GM21390 (cell line): ENCODE measurements at regions not wholly inside any gene's neighbourhood (a gene's known extent, or its start where the extent isn't known, plus 50 kb on each side); places are given as distances from the start of the nearest gene placed in this dataset.
"Not testable (repeated sequence)": the region's sequence is repeated elsewhere in the genome, so short reads cannot be mapped to it uniquely, and the experiment has no call there.

Experiments used
- ATAC-seq: cut with Tn5 transposase; IDR thresholded peaks from one replicate; pipeline ENCODE4 v1.9.1; 2021; ENCODE audit not compliant: unreplicated experiment

DNA sequence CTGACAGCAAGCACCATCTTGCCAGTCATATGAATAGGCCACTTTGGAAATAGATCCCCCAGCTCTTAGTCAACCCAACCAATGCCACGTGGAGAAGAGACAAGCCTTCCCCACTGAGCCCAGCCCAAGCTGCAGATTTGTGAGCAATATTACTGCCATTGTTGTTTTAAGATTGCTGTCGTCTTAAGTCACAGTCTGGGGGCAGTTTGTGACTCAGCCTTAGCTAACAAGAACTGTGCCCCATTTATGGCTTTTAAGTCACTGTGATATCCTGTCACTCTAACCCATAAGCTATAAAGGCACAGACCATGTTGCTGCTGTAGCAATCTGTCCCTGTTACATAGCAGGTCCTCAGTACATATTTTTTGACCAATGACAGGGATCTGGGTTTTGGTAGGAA lies 464.2 kb downstream of the MED13L start:
- no peak for ATAC-seq

DNA sequence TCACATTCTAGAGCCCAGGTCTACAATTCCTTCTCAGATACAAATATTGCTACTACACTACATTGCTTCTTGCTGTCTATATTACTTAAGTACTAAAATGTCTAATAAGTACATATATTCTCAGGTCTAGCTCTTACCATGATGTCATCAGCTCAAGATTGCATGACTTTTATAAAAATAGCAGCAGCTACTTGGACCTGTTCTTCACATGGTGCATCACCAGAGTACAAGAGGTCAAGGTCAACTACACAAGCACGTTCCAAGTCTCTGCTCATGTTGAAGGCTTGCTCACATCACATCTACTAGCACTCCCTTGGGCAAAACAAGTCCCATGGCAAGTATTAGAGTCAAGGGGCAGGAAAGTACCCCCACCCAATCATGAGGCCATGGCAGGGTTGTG lies 465.6 kb downstream of the MED13L start:
- no peak for ATAC-seq

DNA sequence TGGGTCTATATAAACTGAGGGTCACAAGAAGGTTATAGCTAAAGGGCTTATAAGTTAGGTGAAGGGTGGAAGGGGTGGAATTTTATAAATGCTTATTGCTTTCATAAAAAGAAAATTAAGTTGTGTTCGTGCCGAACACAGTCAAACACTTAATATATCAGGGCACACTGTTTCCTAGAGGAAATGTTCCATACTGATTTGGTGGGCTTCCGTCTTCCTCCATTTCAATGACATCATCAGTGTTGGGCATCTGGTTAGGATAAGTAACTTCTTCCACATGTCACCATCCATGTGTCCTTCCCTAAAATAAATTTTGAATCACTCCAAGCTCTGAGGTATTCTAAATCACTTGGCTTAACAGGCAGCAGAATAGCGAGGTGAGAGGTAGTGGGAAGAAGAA lies 466.4 kb downstream of the MED13L start:
- no peak for ATAC-seq

DNA sequence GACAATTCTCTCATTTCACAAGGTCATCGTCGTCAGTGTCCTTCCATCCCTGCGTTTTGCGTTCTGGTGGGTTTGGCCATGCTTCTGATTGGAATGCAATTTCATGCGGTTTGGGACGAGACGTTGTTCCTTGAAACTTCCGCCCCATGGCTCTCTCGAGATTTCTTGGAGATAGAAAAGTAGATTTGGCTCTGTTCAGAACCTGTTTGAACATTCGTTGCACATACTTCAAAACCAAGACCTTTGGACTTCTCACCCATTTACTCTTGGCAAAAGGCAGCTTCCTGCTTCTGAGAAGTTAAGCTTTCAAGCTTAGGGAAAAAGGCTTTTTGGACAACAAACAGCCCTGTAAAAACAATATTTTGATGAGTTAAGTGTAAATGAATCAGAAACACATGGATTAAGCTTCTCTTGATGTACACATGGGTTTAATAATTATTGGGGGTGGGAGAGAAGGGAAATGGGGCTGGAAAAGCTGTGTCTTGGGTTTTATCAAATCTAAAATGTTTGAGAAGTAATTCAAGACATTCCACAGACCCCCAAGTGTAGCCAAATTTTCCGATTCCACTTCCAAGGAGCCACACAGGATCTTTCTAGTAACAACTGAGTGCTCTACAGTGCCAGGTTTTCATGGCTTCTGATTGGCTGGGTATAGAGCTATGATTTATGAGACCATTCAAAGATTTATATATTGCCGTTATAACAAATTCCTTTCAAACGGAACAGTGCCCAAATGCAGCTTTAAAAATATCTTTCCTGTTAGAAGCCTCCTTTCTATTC lies 467.2 kb downstream of the MED13L start:
- ATAC-seq = no peak

DNA sequence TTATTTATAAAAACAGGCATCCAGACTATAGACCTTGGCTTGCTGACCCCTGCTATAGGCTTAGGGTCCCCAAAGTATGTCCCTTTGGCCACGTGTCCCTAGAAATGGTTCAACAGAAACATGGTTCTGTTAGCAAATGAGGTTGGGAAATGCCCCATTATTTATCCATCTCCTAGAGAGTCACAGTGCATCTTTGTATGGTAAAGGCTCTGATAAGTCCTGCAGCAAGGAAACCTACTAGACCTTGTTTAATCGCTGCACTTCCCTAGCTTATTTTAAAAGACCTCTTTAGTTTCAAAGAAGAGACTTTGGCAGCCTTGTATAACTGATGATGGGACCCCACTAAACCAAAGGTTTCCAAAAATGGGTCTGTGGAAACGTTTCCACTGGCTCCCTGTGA lies 471.5 kb downstream of the MED13L start:
- no peak for ATAC-seq

DNA sequence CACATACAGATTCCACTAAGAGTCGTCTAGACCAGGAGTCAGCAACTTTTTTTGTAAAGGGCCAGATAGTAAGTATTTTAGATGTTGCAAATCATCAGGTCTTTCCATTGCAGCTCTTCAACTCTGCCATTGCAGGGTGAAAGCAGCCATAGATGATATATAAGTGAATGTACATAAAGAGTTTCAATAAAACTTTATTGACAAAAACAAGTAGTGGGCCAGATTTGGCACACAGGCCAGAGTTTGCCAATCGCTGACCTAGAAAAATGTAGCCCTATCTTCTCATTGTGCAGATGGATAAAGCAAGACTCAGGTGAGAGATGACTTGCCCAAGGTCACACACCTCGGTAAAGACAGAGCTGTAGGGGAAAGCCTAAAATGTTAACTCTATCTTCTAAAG lies 474.7 kb downstream of the MED13L start:
- no peak for ATAC-seq

DNA sequence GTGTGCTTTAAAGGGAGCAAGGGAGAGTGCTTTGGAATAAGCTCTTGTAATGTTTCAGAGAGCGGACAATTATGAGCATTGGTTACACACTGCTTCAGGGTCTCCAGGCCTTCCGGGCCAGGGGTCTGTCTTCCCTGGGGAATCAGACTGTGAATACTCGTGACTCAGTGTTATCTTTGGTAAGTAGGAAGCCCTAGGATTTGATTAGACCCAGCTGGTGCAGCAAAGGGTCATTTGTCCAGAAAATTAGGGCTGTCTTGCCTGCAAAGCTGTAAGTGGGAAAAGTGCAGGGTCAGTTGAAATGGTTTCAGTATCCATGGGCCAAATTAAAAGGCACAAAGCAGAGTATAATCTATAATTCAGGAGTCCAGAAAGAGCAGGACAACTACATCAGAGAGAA lies 475.6 kb downstream of the MED13L start:
- no peak for ATAC-seq

DNA sequence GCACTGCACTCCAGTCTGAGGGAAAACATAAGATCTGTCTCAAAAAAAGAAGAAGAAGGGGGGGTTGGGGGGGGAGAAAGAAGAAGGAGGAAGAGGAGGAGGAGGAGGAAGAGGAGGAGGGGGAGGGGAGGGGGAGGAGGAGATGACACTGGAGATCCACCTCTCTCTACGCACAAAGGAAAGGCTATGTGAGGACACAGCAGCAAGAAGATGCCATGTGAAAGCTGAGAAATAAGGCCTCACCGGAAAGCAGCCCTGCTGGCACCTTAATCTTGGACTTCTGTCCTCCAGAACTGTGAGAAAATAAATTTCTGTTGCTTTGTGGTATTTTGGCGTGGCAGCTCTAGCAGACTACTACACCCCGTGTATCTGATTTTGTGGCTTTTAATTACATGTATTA lies 477.9 kb downstream of the MED13L start:
- no peak for ATAC-seq

DNA sequence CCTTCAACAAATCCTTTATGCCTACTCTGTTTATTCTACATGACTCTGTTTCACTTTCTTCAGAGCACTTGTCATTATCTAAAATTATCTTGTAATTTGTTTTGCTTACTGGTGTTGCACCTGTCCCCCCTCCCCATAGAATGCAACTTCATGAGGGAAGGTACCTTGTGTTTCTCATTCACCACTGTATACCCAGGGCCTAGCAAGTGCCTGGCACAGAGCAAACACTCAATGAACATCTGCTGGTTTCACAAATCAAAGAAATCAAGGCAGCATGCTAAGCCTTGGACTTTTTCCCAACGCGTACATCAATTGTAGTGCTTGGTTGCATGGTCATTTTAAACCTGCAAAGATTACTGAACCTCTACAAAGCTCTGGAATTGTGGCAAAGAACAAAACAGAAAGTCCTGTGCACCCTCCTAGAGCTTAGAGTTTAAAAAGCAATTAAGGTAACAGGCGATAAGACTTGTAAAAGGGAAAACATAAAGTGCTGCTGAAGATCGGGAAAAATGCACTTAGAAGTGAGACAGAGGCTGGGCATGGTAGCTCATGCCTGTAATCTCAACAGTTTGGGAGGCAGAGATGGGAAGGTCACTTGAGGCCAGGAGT lies 479.1 kb downstream of the MED13L start:
- no peak for ATAC-seq

DNA sequence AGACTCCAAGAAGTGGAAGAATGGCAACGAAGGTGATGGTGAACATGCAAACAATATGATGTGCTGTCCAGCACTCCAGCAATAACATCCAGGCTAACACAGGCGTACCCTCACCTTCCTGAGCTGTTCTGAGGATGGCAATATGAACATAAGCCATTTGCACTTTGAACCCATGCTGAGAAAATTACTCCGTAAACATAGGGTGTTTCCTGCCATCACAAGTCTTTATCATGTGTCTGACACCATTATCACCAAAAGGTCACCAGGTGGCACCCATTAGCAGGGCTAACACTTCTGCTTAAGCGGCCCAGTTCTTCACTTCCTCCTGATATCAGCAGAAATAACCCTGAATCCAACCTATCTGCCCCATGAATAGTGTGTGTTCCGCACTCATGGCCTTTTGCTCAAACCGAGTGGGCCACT lies 482.8 kb downstream of the MED13L start:
- no peak for ATAC-seq

DNA sequence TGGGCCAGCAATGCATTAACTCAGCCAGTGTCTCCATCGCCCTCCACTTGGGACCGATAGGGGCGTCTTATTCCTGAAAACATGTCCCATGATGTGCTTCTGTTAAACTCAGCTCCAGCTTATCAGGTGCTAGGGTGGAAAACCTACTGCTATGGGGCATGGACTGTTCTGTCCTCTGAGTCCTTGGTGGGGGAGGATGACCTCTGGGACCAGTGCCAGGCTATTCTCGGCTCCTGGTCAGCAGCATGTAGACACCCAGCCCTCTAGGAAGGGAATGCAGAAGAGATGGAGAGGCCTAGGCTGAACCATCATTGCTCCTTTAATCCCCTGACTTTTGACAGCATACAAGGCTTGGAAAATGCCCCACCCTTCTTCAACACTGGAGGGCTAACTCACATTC lies 486.2 kb downstream of the MED13L start:
- no peak for ATAC-seq

DNA sequence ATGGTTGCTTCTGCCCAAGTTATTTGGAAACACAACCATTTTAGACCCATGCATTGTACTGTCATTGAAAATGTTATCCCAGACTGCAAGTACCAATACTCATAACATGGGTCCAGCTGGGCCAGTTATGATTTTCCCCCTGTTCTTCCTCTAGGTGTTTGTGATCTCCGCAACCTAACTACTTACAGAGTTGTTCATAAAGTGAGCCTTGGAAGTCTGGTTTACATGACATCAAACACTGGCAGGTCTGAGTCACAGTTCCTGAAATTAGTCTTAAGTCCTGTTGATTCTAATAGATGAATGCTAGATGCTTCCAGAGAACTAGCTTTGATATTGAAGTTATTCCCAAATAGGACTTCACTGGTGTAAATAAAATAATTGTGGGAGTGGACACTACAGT lies 487.0 kb downstream of the MED13L start:
- no peak for ATAC-seq

DNA sequence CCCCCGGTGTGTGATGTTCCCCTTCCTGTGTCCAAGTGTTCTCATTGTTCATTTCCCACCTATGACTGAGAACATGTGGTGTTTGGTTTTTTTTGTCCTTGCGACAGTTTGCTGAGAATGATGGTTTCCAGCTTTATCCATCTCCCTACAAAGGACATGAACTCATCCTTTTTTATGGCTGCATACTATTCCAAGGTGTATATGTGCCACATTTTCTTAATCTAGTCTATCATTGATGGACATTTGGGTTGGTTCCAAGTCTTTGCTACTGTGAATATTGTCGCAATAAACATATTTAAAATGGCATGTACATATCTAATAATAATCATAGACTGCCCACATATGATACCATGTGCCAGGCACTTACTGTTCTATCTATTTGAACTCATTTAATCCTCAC lies 491.0 kb downstream of the MED13L start:
- ATAC-seq = not testable (repeated sequence)

DNA sequence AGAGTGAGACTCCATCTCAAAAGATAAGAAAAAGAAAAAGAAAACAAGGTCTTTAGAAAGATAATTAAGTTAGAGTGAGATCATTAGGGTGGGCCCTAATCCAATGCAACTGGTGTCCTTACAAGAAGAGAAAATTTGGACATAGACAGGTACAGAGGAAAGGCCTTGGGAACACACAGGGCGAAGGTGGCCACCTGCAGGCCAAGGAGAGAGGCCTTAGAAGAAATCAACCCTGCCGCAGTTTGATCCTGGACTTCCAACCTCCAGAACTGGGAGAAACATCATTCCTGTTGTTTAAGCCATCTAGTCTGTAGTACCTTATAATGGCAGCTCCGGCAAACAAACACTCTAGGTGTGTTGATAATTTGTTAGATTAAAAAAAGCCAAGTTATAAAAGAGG lies 491.9 kb downstream of the MED13L start:
- ATAC-seq = no peak

DNA sequence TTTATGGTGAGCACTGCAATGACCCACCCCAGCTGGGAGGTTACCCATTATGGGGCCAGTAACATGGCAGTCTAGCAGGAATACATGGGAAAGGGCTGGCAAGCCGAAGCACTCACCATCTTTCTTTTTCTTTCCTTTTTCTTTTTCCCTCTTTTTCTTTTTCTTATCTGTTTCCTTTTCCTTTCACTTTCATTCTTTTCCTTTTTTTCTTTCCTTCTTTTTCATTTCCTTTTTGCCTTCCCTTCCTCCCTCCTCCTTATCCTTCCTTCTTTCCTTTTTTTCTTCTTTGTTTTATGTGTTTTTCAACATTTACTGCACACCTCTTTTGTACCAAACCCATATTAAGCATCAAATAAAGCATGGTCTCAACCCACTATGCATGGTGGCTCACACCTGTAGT lies 501.1 kb downstream of the MED13L start:
- ATAC-seq = no peak

DNA sequence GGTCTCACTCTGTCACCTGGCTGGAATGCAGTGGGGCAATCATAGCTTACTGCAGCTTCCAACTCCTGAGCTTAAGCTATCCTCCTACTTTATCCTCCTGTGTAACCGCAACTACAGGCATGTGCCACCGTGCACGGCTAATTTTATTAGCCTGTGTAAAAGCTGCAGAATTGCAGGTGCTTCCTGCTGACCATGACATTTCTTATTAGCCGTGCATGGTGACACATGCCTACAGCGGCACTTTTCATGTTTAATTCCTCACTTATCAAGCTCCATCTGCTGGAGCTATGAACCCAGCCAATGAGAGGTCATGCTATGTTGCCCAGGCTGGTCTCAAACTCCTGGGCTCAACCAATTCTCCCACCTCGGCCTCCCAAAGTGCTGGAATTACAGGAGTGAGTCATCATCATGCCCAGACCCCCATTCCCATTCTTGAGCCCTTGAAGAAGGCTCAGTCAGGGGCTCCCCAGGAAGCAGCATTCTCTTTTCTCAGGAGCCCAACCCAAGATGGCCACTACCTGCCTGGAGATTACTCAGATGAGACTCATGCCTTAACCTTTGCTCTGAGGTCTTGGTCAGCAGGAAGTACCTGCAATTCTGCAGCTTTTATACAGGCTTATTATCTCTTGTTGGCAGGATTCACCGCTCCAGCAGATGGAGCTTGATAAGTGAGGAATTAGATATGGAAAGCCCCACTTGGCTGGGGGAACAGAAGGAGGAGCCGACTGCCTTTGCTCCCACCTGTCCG lies 503.2 kb downstream of the MED13L start:
- no peak for ATAC-seq

DNA sequence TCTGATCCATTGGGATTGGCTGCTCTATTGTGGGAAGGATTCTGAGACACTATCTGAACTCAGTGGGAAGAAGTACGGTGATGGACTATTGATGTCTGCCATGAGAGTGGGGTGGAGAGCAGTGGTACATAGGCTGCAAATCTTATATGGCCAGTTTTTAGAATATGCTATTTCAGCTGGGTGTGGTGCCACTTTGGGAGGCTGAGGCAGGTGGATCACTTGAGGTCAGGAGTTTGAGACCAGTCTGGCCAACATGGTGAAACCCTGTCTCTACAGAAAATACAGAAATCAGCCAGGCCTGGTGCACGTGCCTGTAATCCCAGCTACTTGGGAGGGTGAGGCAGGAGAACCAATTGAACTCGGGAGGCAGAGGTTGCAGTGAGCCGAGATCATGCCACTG lies 505.9 kb downstream of the MED13L start:
- ATAC-seq = no peak

DNA sequence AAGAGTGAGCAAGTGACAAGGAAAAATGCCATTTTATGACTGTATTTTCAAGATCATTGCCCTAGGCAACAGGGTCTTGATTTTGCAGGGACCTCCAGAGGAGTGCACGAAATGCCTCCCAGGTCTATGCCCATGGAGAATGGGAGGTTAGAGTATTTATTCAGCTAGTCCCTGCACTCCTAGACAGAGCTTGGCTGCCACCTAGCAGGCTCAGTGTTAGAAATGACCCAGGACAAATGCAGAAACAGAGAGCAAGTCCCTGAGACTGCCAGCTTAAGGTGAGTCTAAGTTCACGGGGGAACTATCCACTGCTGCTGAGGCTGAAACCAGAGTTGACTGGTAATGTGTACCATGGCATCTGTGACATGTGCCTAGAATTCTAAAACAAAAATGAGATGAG lies 506.4 kb downstream of the MED13L start:
- no peak for ATAC-seq

DNA sequence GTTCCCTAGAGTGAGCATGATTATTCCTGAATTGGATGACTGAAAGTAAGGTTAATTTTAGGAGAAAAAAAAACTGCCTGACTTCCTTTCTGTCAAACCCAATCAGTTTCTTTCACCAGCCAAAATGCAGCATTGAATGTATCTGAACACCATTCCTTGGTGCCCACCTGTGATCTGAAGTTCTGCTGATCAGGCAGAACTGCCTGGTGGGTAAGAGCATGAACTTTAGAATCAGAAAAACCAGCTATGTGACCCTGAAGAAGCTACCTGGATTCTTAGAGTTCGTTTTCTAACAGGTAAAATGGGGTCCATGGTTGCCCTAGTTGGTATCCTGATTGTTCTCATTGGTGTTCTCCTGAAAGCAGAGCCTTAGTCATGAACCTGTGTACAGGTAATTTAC lies 506.9 kb downstream of the MED13L start:
- no peak for ATAC-seq

DNA sequence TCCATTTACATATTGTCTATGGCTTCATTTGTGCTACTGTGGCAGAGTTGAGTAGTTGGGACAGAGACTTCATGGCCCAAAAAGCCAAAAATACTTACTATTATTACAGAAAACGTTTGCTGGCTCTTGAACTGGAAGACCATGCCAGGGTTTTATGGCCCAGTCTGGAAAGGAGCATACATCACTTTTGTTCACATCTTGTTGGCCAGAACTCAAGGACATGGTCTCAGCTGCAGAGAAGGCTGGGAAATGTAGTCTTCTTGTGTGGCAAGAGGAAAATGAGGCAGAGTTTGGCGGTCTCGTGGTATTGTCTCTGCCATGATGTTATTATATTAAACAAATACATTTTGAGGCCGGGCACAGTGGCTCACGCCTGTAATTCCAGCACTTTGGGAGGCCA lies 509.6 kb downstream of the MED13L start:
- no peak for ATAC-seq

DNA sequence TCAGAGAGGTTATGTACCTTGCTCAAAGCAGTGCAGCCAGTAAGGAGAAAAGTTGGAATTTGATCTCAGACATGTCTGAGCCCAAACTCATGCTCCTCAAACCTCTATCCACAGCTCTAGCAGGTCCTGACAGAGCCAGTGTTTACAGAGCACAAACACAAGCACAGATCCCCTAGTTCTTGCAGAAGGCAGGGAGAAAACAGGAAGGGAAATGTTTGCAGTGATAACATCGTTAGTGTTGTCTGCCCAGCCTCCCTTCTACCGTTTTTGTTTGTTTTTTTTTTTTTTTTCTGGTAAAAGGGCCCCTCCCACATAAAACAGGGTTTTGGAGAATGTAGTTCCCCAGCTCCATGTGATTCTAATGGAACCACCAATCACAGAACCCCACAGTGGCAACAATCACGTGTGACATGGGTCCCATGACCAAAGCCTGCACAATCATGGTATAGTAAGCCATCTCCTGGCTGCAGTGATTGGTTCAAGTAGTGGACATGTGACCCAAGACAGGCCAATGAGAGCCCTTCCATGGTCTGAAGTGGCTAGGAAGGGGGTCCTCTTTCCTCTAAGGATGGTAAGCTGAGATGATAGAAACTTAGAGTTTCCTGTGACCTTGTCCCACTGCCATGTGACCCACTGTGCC lies 513.4 kb downstream of the MED13L start:
- no peak for ATAC-seq

DNA sequence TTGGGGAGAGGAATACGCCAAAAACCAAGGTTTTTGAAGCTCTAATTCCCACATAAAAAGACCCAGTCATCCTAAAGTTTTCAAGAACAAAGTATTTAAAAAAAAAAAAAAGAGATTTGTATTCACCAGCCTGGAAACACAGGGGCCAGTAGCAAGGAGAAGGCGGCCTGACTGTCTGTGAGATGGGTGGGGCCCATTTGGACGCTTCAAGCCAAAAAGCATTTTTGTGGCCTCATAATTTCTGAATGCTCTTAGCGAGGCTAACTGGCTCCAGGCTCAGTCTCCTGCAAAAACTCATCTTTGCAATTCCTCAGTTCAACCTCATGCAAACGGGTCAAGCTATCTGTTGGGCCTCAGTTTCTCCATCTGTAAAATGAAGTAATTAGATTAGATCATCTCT lies 514.1 kb downstream of the MED13L start:
- no peak for ATAC-seq
